ENCODE measurements at regions not wholly inside any gene's neighbourhood (a gene's known extent, or its start where the extent isn't known, plus 50 kb on each side); places are given as distances from the start of the nearest gene placed in this dataset.
A peak's percentile ranks its signal among the peaks of the same experiment; 100 is the strongest.
"Not testable (repeated sequence)": the region's sequence is repeated elsewhere in the genome, so short reads cannot be mapped to it uniquely, and the experiment has no call there.

DNA sequence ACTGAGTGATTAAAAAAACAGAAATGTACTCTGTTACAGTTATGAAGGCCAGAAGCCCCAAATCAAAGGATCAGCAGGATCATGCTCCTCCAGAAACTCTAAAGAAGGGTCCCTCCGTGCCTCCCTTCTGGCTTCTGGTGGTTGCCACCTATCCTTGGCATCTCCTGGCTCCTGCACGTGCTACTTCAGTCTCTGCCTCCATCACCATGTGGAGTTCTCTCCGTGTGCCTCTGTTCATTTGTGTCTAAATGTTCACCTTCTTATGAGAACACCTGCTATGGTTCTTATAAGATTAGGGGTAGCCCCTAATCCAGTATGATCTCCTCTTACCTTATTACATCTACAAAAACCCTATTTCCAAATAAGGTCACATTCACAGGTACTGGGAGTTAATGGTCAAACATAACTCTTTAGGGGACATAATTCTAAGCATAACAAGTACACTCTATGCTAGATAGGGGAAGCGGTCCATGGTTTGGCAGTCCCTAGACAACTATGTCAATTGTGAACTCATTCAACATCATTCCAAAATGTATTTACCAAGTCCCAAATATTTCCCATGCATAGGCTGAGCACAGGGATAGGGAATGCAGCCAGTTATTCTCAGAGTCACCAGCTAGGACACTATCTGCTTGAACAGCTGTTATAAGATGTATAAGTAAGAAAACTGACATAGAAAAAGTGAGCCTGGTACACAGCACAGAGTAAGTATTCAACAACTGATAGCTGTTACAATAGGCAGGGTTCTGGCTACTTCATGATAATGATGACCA is 295.5 kb upstream of the BOD1L1 start:
- H3K4me3 ChIP-seq = no peak overlapping the region
- no peak for DNase-seq (ENCODE audit: low spot score)
- H3K36me3 ChIP-seq (ENCODE audit: insufficient read depth) = no peaks in the 10 kb centered on the region
- H3K27ac ChIP-seq (ENCODE audit: low read depth) = no peak overlapping the region
- H3K9me2 ChIP-seq (ENCODE audit: insufficient read depth) = peaks cover 16% of the 10 kb centered on the region
- TF ChIP-seq, protein P1, sequence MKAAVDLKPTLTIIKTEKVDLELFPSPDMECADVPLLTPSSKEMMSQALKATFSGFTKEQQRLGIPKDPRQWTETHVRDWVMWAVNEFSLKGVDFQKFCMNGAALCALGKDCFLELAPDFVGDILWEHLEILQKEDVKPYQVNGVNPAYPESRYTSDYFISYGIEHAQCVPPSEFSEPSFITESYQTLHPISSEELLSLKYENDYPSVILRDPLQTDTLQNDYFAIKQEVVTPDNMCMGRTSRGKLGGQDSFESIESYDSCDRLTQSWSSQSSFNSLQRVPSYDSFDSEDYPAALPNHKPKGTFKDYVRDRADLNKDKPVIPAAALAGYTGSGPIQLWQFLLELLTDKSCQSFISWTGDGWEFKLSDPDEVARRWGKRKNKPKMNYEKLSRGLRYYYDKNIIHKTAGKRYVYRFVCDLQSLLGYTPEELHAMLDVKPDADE (IDR thresholded peaks at IDR 0.05) = no peak
- TF ChIP-seq, protein P2, sequence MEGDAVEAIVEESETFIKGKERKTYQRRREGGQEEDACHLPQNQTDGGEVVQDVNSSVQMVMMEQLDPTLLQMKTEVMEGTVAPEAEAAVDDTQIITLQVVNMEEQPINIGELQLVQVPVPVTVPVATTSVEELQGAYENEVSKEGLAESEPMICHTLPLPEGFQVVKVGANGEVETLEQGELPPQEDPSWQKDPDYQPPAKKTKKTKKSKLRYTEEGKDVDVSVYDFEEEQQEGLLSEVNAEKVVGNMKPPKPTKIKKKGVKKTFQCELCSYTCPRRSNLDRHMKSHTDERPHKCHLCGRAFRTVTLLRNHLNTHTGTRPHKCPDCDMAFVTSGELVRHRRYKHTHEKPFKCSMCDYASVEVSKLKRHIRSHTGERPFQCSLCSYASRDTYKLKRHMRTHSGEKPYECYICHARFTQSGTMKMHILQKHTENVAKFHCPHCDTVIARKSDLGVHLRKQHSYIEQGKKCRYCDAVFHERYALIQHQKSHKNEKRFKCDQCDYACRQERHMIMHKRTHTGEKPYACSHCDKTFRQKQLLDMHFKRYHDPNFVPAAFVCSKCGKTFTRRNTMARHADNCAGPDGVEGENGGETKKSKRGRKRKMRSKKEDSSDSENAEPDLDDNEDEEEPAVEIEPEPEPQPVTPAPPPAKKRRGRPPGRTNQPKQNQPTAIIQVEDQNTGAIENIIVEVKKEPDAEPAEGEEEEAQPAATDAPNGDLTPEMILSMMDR (conservative IDR thresholded peaks at IDR 0.05; ENCODE audit: low read depth in 2 of 2) = no peak
- TF ChIP-seq CREB1 (CRISPR knock-in tag; IDR thresholded peaks at IDR 0.05; ENCODE audit: low read depth) = no peak
- TF ChIP-seq NANOG (IDR thresholded peaks at IDR 0.05; ENCODE audit: borderline replicate concordance) = no peak
- no peak for TF ChIP-seq POLR2AphosphoS5 (IDR thresholded peaks at IDR 0.05; ENCODE audit: low read depth)
- no peak for TF ChIP-seq ZNF114 (CRISPR knock-in tag; IDR thresholded peaks at IDR 0.05)
- H3K79me2 ChIP-seq (replicated peaks; ENCODE audit: insufficient read depth) = no peaks in the 10 kb centered on the region
- H3K4me1 ChIP-seq (ENCODE audit: insufficient read depth) = no peaks in the 10 kb centered on the region
- H4K20me1 ChIP-seq (replicated peaks; ENCODE audit: insufficient read depth) = no peaks in the 10 kb centered on the region
- no peaks in the 10 kb centered on the region for H3K27me3 ChIP-seq (ENCODE audit: insufficient read depth)
- Mint-ChIP-seq H3K27me3 (ENCODE audit: insufficient read depth, low read depth, poor library complexity) (no peaks in the 10 kb centered on the region), H3K27ac (no peak overlapping the region), H3K9me3 (no peaks in the 10 kb centered on the region; the same call in 1 of the 3 replicates), H3K4me1 (peaks cover 15% of the 10 kb centered on the region), H3K4me3 (no peak overlapping the region), H3K36me3 (ENCODE audit: low read depth) (no peaks in the 10 kb centered on the region)
- no peak overlapping the region for H2AFZ ChIP-seq
- ATAC-seq = no peak
- no peaks in the 10 kb centered on the region for H3F3A ChIP-seq (replicated peaks; ENCODE audit: low read depth)
- no peak overlapping the region for H3K4me2 ChIP-seq

DNA sequence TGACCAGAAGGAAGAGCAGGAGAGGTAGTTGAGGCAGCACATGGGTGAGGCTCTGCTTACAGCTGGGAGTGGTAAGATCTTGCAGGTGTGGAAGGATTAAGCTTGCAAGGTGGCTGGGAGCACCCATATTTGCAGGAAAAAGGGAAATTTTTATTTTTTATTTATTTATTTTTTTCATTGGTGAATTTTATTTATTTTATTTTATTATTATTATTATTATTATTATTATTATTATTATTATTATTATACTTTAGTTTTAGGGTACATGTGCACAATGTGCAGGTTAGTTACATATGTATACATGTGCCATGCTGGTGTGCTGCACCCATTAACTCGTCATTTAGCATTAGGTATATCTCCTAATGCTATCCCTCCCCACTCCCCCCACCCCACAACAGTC is 297.4 kb upstream of the BOD1L1 start:
- not testable (repeated sequence) for DNase-seq (ENCODE audit: low spot score); H3K27ac ChIP-seq (ENCODE audit: low read depth); H3K27me3 ChIP-seq (ENCODE audit: insufficient read depth); H3F3A ChIP-seq (replicated peaks; ENCODE audit: low read depth); H3K27me3 Mint-ChIP-seq (ENCODE audit: insufficient read depth, low read depth, poor library complexity); H3K4me3 ChIP-seq; H3K4me2 ChIP-seq; H2AFZ ChIP-seq; H3K9me3 Mint-ChIP-seq; H4K20me1 ChIP-seq (replicated peaks; ENCODE audit: insufficient read depth); H3K36me3 ChIP-seq (ENCODE audit: insufficient read depth); H3K27ac Mint-ChIP-seq; H3K36me3 Mint-ChIP-seq (ENCODE audit: low read depth); H3K4me1 ChIP-seq (ENCODE audit: insufficient read depth); H3K79me2 ChIP-seq (replicated peaks; ENCODE audit: insufficient read depth); H3K4me3 Mint-ChIP-seq; ATAC-seq
- peaks cover 15% of the 10 kb centered on the region for H3K4me1 Mint-ChIP-seq
- H3K9me2 ChIP-seq (ENCODE audit: insufficient read depth) = peaks cover 22% of the 10 kb centered on the region

DNA sequence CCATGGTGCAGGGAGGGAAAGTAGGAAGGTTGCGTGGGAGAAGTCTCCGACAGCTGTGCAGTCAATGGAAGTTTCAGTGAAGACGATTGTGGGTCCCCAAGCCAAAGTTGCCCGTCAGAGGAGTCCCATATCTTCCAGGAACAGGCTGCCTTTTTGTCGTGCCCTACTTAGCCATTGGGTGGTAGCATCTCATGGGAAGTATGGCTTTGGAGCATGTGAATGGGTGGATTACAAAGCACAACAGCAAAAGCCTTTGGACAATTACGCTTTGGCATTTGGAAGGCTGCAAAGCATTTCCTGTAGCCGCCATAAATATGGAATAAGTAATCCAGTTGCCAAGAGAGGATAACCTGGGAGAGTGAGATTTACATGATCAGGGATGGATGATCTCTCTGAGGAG is 300.7 kb upstream of the BOD1L1 start:
- Mint-ChIP-seq H3K4me1 (no peaks in the 10 kb centered on the region), H3K9me3 (no peaks in the 10 kb centered on the region; the same call in 1 of the 3 replicates), H3K27me3 (ENCODE audit: insufficient read depth, low read depth, poor library complexity) (no peaks in the 10 kb centered on the region), H3K27ac (no peak overlapping the region), H3K36me3 (ENCODE audit: low read depth) (no peaks in the 10 kb centered on the region; the same call in 2 of the 3 replicates), H3K4me3 (no peak overlapping the region)
- H3K79me2 ChIP-seq (replicated peaks; ENCODE audit: insufficient read depth) = no peaks in the 10 kb centered on the region
- TF ChIP-seq NANOG (IDR thresholded peaks at IDR 0.05; ENCODE audit: borderline replicate concordance) = no peak
- TF ChIP-seq, protein P2 (conservative IDR thresholded peaks at IDR 0.05; ENCODE audit: low read depth in 2 of 2) = peak in 1 of 2 experiments; percentile 39; a peak in 2 of 4 replicates
- no peaks in the 10 kb centered on the region for H3K27me3 ChIP-seq (ENCODE audit: insufficient read depth)
- H3K4me2 ChIP-seq = no peak overlapping the region
- no peaks in the 10 kb centered on the region for H4K20me1 ChIP-seq (replicated peaks; ENCODE audit: insufficient read depth)
- H3K9me2 ChIP-seq (ENCODE audit: insufficient read depth) = peaks cover 11% of the 10 kb centered on the region; the same call in 1 of the 2 replicates
- H3F3A ChIP-seq (replicated peaks; ENCODE audit: low read depth) = no peaks in the 10 kb centered on the region
- DNase-seq (ENCODE audit: low spot score) (no peak), ATAC-seq (no peak)
- no peaks in the 10 kb centered on the region for H3K36me3 ChIP-seq (ENCODE audit: insufficient read depth)
- no peak overlapping the region for H3K27ac ChIP-seq (ENCODE audit: low read depth)
- no peaks in the 10 kb centered on the region for H3K4me1 ChIP-seq (ENCODE audit: insufficient read depth)
- no peak overlapping the region for H2AFZ ChIP-seq
- H3K4me3 ChIP-seq = no peak overlapping the region

All from GM23338 (cell line).